ENCODE measurements at regions not wholly inside any gene's neighbourhood (a gene's known extent, or its start where the extent isn't known, plus 50 kb on each side); places are given as distances from the start of the nearest gene placed in this dataset.

- Histone ChIP-seq H3K27ac (no peak overlapping the region), H3K4me3 (no peak overlapping the region), H3K36me3 (replicated peaks in 1 of 2) (no peaks in the 10 kb centered on the region), H3K27me3 (no peaks in the 10 kb centered on the region), H3K4me1 (replicated peaks in 1 of 2) (no peaks in the 10 kb centered on the region), H3K9me3 (replicated peaks in 1 of 3) (no peaks in the 10 kb centered on the region)
- intact Hi-C loops (cut with DNase I), result no loop called here
- WGBS, 4 donors, result 70 to 77% (median 74%) methylated on average over 13 to 16 of the region's 16 CpGs
- TF ChIP-seq POLR2A (IDR thresholded peaks at IDR 0.05), result no peak
- TF ChIP-seq, protein P1, sequence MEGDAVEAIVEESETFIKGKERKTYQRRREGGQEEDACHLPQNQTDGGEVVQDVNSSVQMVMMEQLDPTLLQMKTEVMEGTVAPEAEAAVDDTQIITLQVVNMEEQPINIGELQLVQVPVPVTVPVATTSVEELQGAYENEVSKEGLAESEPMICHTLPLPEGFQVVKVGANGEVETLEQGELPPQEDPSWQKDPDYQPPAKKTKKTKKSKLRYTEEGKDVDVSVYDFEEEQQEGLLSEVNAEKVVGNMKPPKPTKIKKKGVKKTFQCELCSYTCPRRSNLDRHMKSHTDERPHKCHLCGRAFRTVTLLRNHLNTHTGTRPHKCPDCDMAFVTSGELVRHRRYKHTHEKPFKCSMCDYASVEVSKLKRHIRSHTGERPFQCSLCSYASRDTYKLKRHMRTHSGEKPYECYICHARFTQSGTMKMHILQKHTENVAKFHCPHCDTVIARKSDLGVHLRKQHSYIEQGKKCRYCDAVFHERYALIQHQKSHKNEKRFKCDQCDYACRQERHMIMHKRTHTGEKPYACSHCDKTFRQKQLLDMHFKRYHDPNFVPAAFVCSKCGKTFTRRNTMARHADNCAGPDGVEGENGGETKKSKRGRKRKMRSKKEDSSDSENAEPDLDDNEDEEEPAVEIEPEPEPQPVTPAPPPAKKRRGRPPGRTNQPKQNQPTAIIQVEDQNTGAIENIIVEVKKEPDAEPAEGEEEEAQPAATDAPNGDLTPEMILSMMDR (IDR thresholded peaks at IDR 0.05), result no peak
- DNase-seq, result peak in 3 of 7 donors; percentile 4 to 43 (median 7)
Measured at GRCh38 chr14:104514156-104514848, 65.3 kb upstream of the C14orf180 start.

GRCh38 chr14:104515059-104515810 is 64.3 kb upstream of the C14orf180 start:
- Histone ChIP-seq H3K36me3 (replicated peaks in 1 of 2) (no peaks in the 10 kb centered on the region), H3K4me1 (replicated peaks in 1 of 2) (no peaks in the 10 kb centered on the region), H3K27me3 (no peaks in the 10 kb centered on the region), H3K27ac (no peak overlapping the region), H3K4me3 (no peak overlapping the region), H3K9me3 (replicated peaks in 1 of 3) (no peaks in the 10 kb centered on the region)
- 76 to 86% (median 81%) methylated on average over 17 of the region's 17 CpGs for WGBS, 4 donors
- TF ChIP-seq, protein P1 (IDR thresholded peaks at IDR 0.05), result no peak
- no peak for TF ChIP-seq POLR2A (IDR thresholded peaks at IDR 0.05)
- DNase-seq, result peak in 2 of 7 donors; percentile 6
- intact Hi-C loops (cut with DNase I), result no loop called here

DNA sequence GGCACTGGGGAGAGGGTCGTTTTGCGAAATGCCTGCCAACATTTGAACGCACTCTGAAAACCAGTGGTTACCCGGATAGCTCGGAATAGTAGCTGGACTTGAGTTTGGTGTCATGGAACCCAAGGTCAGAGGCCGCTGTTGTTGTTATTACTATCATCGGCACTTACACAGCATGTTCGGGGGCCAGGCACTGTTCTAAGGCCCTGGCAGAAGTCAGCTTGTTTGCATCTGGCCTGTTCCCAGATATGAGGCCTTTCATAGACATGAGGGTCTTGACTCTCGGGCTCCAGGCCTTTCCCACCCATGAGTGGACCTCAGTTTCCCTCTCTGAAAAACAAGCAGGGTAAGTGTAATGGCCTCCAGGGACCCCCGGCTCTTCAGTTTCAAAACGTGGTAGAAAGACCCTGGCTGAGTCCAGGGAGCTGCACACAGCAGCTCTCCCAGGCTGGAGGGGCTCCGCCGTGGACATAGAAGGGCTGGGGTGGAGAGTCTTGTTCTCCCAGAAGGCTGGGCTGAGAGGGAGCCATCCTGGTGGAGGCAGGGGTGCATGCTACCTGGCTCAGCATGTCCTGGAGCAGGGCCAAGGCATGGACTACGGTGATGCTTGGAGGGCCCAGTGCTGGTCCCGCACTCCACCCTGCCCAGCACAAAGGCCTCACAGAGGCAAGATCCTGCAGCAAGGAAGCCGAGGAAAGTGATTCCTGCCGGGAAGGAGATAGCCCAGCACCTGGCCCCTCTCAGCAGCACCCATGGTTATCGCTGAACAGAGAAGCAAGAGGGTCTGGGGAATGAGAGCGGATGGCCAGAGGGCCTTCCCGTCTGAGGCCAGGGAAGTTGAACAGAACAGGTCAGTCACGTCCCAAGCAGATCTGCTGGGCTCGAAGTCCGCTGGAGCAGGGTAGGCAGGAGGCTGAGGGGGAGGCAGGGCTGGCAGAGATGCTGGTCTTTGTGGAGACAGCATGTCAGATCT is 63.5 kb upstream of the C14orf180 start:
- intact Hi-C loops (cut with DNase I), result no loop called here
- no peak overlapping the region for H3K27ac ChIP-seq
- WGBS, 4 donors, result 80 to 88% (median 84%) methylated on average over 20 to 23 of the region's 23 CpGs

More for the DNA sequence above, 63.5 kb upstream of the C14orf180 start:
- H3K36me3 ChIP-seq (replicated peaks in 1 of 2), result no peaks in the 10 kb centered on the region
- no peak overlapping the region for H3K4me3 ChIP-seq
- H3K9me3 ChIP-seq (replicated peaks in 1 of 3), result no peaks in the 10 kb centered on the region
- no peaks in the 10 kb centered on the region for H3K4me1 ChIP-seq (replicated peaks in 1 of 2)
- no peak for TF ChIP-seq POLR2A (IDR thresholded peaks at IDR 0.05)
- TF ChIP-seq, protein P1 (IDR thresholded peaks at IDR 0.05), result no peak
- DNase-seq, result peak in 3 of 7 donors; percentile 5 to 41 (median 9)
- H3K27me3 ChIP-seq, result no peaks in the 10 kb centered on the region

Data from adrenal gland (tissue), 9 donors.